HL-60 (cell line): ENCODE measurements at regions not wholly inside any gene's neighbourhood (a gene's known extent, or its start where the extent isn't known, plus 50 kb on each side); places are given as distances from the start of the nearest gene placed in this dataset.

Experiments used
- GABPA ChIP-seq: IDR thresholded peaks from 2 replicates; pipeline ENCODE4 v1.6.1; 2012; ENCODE audit warnings: low read depth
- POLR2AphosphoS5 ChIP-seq: IDR thresholded peaks from 2 replicates; pipeline ENCODE4 v1.6.1; 2012; ENCODE audit warnings: low read depth
- TF ChIP-seq, protein P1 (sequence below): IDR thresholded peaks from one replicate; pipeline ENCODE4 v1.5.1; 2011; ENCODE audit warnings: low read length, control low read depth, inconsistent platforms; ENCODE audit not compliant: insufficient read depth

- TF ChIP-seq, protein P1, sequence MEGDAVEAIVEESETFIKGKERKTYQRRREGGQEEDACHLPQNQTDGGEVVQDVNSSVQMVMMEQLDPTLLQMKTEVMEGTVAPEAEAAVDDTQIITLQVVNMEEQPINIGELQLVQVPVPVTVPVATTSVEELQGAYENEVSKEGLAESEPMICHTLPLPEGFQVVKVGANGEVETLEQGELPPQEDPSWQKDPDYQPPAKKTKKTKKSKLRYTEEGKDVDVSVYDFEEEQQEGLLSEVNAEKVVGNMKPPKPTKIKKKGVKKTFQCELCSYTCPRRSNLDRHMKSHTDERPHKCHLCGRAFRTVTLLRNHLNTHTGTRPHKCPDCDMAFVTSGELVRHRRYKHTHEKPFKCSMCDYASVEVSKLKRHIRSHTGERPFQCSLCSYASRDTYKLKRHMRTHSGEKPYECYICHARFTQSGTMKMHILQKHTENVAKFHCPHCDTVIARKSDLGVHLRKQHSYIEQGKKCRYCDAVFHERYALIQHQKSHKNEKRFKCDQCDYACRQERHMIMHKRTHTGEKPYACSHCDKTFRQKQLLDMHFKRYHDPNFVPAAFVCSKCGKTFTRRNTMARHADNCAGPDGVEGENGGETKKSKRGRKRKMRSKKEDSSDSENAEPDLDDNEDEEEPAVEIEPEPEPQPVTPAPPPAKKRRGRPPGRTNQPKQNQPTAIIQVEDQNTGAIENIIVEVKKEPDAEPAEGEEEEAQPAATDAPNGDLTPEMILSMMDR = no peak
- no peak for TF ChIP-seq POLR2AphosphoS5
- TF ChIP-seq GABPA = no peak
Measured at GRCh38 chr15:58240191-58240932, 102.2 kb downstream of the AQP9 start.
